GM23338 (cell line): ENCODE measurements at regions not wholly inside any gene's neighbourhood (a gene's known extent, or its start where the extent isn't known, plus 50 kb on each side); places are given as distances from the start of the nearest gene placed in this dataset.

ENCODE experiments used
- ATAC-seq: fragments of 200-7000 bp; cut with Tn5 transposase; 3 replicates; pipeline ENCODE4 v1.9.1; 2020
- DNase-seq: peaks from one replicate; pipeline ENCODE4 v3.0.0-alpha.2; 2015; ENCODE audit warnings: low spot score
- H2AFZ ChIP-seq: fragments of 200-600 bp; sonication (generic); 2 replicates; pipeline ENCODE4 v1.8.0; 2016; ENCODE audit warnings: antibody characterized with exemption, mild to moderate bottlenecking, moderate library complexity
- H3F3A ChIP-seq: fragments of 200-600 bp; sonication (generic); replicated peaks from 2 replicates; pipeline ENCODE4 v1.8.0; 2017; ENCODE audit warnings: antibody characterized with exemption, mixed run types, low read depth
- H3K27ac ChIP-seq: fragments of 200-600 bp; sonication (generic); 2 replicates; pipeline ENCODE4 v1.6.1; 2016; ENCODE audit warnings: low read depth
- H3K27me3 ChIP-seq: fragments of 200-600 bp; sonication (generic); 2 replicates; pipeline ENCODE4 v1.8.0; 2016; ENCODE audit warnings: mild to moderate bottlenecking, mixed run types, moderate library complexity; ENCODE audit not compliant: insufficient read depth
- H3K36me3 ChIP-seq: fragments of 200-600 bp; sonication (generic); 2 replicates; pipeline ENCODE4 v1.8.0; 2016; ENCODE audit warnings: mild to moderate bottlenecking; ENCODE audit not compliant: insufficient read depth
- H3K4me1 ChIP-seq: fragments of 200-600 bp; sonication (generic); 2 replicates; pipeline ENCODE4 v1.8.0; 2016; ENCODE audit warnings: mild to moderate bottlenecking, moderate library complexity; ENCODE audit not compliant: insufficient read depth
- H3K4me2 ChIP-seq: fragments of 200-600 bp; sonication (generic); 2 replicates; pipeline ENCODE4 v1.7.1; 2017; ENCODE audit warnings: mixed run types
- H3K4me3 ChIP-seq: fragments of 200-600 bp; sonication (generic); 2 replicates; pipeline ENCODE4 v1.6.1; 2016; ENCODE audit warnings: mixed run types
- H3K79me2 ChIP-seq: fragments of 200-600 bp; sonication (generic); replicated peaks from 2 replicates; pipeline ENCODE4 v1.8.0; 2017; ENCODE audit warnings: mild to moderate bottlenecking; ENCODE audit not compliant: insufficient read depth
- H3K9me2 ChIP-seq: fragments of 200-600 bp; sonication (generic); 2 replicates; pipeline ENCODE4 v1.8.0; 2017; ENCODE audit not compliant: insufficient read depth
- H4K20me1 ChIP-seq: fragments of 200-600 bp; sonication (generic); replicated peaks from 2 replicates; pipeline ENCODE4 v1.8.0; 2017; ENCODE audit warnings: mild to moderate bottlenecking; ENCODE audit not compliant: insufficient read depth
- H3K27ac Mint-ChIP-seq: 2 replicates; pipeline ENCODE4 v1.8.0; 2020; ENCODE audit warnings: inconsistent platforms, mild to moderate bottlenecking, moderate library complexity, mixed read lengths
- H3K27me3 Mint-ChIP-seq: 3 replicates; pipeline ENCODE4 v1.8.0; 2022; ENCODE audit warnings: low read depth, mild to moderate bottlenecking, moderate library complexity, mixed read lengths, inconsistent platforms; ENCODE audit not compliant: insufficient read depth, poor library complexity
- H3K36me3 Mint-ChIP-seq: 3 replicates; pipeline ENCODE4 v1.8.0; 2021; ENCODE audit warnings: low read depth, mild to moderate bottlenecking, inconsistent platforms, moderate library complexity, mixed read lengths
- H3K4me1 Mint-ChIP-seq: 3 replicates; pipeline ENCODE4 v1.8.0; 2020; ENCODE audit warnings: mild to moderate bottlenecking, inconsistent platforms, mixed read lengths
- H3K4me3 Mint-ChIP-seq: 3 replicates; pipeline ENCODE4 v1.8.0; 2021; ENCODE audit warnings: moderate library complexity, mild to moderate bottlenecking, inconsistent platforms, mixed read lengths
- H3K9me3 Mint-ChIP-seq: 3 replicates; pipeline ENCODE4 v1.8.0; 2020; ENCODE audit warnings: moderate library complexity, mild to moderate bottlenecking, inconsistent platforms, mixed read lengths
- TF ChIP-seq, protein P1 (sequence below): fragments of 250-450 bp; sonication (Bioruptor Pico); IDR thresholded peaks from 2 replicates; pipeline ENCODE4 v1.5.0; 2020; ENCODE audit warnings: mild to moderate bottlenecking, moderate library complexity
- TF ChIP-seq, protein P2 (sequence below): IDR thresholded peaks from one replicate; pipeline ENCODE4 v1.6.1; 2018; ENCODE audit warnings: antibody characterized with exemption; ENCODE audit not compliant: unreplicated experiment
- TF ChIP-seq, protein P3 (sequence below), 2 experiments: fragments of 200-600 bp in 1 of 2; sonication (generic) in 1 of 2; conservative IDR thresholded peaks; 2 replicates each; pipeline versions ENCODE4 v1.5.1 to v1.6.1; 2016 to 2017; ENCODE audit warnings: antibody characterized with exemption in 2 of 2, low read depth in 2 of 2, mild to moderate bottlenecking in 2 of 2, moderate library complexity in 1 of 2

GRCh38 chr13:50209631-50210030, 194.4 kb downstream of the KCNRG start (continued):
- TF ChIP-seq, protein P1, sequence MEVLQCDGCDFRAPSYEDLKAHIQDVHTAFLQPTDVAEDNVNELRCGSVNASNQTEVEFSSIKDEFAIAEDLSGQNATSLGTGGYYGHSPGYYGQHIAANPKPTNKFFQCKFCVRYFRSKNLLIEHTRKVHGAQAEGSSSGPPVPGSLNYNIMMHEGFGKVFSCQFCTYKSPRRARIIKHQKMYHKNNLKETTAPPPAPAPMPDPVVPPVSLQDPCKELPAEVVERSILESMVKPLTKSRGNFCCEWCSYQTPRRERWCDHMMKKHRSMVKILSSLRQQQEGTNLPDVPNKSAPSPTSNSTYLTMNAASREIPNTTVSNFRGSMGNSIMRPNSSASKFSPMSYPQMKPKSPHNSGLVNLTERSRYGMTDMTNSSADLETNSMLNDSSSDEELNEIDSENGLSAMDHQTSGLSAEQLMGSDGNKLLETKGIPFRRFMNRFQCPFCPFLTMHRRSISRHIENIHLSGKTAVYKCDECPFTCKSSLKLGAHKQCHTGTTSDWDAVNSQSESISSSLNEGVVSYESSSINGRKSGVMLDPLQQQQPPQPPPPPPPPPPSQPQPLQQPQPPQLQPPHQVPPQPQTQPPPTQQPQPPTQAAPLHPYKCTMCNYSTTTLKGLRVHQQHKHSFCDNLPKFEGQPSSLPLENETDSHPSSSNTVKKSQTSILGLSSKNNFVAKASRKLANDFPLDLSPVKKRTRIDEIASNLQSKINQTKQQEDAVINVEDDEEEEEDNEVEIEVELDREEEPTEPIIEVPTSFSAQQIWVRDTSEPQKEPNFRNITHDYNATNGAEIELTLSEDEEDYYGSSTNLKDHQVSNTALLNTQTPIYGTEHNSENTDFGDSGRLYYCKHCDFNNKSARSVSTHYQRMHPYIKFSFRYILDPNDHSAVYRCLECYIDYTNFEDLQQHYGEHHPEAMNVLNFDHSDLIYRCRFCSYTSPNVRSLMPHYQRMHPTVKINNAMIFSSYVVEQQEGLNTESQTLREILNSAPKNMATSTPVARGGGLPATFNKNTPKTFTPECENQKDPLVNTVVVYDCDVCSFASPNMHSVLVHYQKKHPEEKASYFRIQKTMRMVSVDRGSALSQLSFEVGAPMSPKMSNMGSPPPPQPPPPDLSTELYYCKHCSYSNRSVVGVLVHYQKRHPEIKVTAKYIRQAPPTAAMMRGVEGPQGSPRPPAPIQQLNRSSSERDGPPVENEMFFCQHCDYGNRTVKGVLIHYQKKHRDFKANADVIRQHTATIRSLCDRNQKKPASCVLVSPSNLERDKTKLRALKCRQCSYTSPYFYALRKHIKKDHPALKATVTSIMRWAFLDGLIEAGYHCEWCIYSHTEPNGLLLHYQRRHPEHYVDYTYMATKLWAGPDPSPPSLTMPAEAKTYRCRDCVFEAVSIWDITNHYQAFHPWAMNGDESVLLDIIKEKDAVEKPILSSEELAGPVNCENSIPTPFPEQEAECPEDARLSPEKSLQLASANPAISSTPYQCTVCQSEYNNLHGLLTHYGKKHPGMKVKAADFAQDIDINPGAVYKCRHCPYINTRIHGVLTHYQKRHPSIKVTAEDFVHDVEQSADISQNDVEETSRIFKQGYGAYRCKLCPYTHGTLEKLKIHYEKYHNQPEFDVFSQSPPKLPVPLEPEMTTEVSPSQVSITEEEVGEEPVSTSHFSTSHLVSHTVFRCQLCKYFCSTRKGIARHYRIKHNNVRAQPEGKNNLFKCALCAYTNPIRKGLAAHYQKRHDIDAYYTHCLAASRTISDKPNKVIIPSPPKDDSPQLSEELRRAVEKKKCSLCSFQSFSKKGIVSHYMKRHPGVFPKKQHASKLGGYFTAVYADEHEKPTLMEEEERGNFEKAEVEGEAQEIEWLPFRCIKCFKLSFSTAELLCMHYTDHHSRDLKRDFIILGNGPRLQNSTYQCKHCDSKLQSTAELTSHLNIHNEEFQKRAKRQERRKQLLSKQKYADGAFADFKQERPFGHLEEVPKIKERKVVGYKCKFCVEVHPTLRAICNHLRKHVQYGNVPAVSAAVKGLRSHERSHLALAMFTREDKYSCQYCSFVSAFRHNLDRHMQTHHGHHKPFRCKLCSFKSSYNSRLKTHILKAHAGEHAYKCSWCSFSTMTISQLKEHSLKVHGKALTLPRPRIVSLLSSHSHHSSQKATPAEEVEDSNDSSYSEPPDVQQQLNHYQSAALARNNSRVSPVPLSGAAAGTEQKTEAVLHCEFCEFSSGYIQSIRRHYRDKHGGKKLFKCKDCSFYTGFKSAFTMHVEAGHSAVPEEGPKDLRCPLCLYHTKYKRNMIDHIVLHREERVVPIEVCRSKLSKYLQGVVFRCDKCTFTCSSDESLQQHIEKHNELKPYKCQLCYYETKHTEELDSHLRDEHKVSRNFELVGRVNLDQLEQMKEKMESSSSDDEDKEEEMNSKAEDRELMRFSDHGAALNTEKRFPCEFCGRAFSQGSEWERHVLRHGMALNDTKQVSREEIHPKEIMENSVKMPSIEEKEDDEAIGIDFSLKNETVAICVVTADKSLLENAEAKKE (CRISPR knock-in tag) = no peak
- TF ChIP-seq, protein P2, sequence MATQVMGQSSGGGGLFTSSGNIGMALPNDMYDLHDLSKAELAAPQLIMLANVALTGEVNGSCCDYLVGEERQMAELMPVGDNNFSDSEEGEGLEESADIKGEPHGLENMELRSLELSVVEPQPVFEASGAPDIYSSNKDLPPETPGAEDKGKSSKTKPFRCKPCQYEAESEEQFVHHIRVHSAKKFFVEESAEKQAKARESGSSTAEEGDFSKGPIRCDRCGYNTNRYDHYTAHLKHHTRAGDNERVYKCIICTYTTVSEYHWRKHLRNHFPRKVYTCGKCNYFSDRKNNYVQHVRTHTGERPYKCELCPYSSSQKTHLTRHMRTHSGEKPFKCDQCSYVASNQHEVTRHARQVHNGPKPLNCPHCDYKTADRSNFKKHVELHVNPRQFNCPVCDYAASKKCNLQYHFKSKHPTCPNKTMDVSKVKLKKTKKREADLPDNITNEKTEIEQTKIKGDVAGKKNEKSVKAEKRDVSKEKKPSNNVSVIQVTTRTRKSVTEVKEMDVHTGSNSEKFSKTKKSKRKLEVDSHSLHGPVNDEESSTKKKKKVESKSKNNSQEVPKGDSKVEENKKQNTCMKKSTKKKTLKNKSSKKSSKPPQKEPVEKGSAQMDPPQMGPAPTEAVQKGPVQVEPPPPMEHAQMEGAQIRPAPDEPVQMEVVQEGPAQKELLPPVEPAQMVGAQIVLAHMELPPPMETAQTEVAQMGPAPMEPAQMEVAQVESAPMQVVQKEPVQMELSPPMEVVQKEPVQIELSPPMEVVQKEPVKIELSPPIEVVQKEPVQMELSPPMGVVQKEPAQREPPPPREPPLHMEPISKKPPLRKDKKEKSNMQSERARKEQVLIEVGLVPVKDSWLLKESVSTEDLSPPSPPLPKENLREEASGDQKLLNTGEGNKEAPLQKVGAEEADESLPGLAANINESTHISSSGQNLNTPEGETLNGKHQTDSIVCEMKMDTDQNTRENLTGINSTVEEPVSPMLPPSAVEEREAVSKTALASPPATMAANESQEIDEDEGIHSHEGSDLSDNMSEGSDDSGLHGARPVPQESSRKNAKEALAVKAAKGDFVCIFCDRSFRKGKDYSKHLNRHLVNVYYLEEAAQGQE = no peak

DNA sequence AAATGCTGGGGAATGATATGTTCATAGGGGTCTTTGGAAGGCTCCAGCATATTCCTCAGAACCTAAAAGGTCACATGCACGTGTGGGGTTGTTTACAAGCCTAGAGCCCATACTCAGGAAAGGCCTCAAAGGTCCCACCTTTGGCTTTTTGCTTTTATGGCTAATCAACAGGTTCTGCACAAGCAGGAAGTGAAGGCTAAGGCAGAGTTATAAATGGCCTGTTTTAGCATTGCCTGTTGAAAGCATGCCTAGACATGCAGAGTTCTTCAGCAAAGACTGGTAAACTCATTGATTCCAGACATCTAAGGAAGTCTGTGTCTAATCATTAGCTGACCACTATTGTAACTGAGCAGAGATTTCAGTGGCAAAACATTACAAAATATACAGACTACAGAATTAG, 198.3 kb downstream of the KCNRG start:
- DNase-seq (no peak), ATAC-seq (no peak)
- peaks cover 4% of the 10 kb centered on the region; the same call in 1 of the 2 replicates for H3K36me3 ChIP-seq
- H2AFZ ChIP-seq = no peak overlapping the region
- peaks cover 8% of the 10 kb centered on the region; the same call in 1 of the 2 replicates for H3K4me1 ChIP-seq
- Mint-ChIP-seq H3K27me3 (peaks cover under 1% of the 10 kb centered on the region), H3K9me3 (peaks cover 10% of the 10 kb centered on the region), H3K4me3 (no peak overlapping the region), H3K4me1 (peaks cover 10% of the 10 kb centered on the region; the same call in 2 of the 3 replicates), H3K36me3 (peaks cover 7% of the 10 kb centered on the region; the same call in 2 of the 3 replicates), H3K27ac (no peak overlapping the region)
- H3K27me3 ChIP-seq = no peaks in the 10 kb centered on the region
- no peaks in the 10 kb centered on the region for H3F3A ChIP-seq
- H3K9me2 ChIP-seq = no peaks in the 10 kb centered on the region
- H4K20me1 ChIP-seq = no peaks in the 10 kb centered on the region
- H3K27ac ChIP-seq = no peak overlapping the region
- no peak overlapping the region for H3K4me3 ChIP-seq
- H3K4me2 ChIP-seq = no peak overlapping the region
- H3K79me2 ChIP-seq = no peaks in the 10 kb centered on the region
- TF ChIP-seq, protein P3, sequence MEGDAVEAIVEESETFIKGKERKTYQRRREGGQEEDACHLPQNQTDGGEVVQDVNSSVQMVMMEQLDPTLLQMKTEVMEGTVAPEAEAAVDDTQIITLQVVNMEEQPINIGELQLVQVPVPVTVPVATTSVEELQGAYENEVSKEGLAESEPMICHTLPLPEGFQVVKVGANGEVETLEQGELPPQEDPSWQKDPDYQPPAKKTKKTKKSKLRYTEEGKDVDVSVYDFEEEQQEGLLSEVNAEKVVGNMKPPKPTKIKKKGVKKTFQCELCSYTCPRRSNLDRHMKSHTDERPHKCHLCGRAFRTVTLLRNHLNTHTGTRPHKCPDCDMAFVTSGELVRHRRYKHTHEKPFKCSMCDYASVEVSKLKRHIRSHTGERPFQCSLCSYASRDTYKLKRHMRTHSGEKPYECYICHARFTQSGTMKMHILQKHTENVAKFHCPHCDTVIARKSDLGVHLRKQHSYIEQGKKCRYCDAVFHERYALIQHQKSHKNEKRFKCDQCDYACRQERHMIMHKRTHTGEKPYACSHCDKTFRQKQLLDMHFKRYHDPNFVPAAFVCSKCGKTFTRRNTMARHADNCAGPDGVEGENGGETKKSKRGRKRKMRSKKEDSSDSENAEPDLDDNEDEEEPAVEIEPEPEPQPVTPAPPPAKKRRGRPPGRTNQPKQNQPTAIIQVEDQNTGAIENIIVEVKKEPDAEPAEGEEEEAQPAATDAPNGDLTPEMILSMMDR (conservative IDR thresholded peaks at IDR 0.05; ENCODE audit: low read depth in 2 of 2) = no peak
- TF ChIP-seq, protein P1 (CRISPR knock-in tag) = no peak
